ENCODE measurements at regions not wholly inside any gene's neighbourhood (a gene's known extent, or its start where the extent isn't known, plus 50 kb on each side); places are given as distances from the start of the nearest gene placed in this dataset.
A peak's percentile ranks its signal among the peaks of the same experiment; 100 is the strongest.

DNA sequence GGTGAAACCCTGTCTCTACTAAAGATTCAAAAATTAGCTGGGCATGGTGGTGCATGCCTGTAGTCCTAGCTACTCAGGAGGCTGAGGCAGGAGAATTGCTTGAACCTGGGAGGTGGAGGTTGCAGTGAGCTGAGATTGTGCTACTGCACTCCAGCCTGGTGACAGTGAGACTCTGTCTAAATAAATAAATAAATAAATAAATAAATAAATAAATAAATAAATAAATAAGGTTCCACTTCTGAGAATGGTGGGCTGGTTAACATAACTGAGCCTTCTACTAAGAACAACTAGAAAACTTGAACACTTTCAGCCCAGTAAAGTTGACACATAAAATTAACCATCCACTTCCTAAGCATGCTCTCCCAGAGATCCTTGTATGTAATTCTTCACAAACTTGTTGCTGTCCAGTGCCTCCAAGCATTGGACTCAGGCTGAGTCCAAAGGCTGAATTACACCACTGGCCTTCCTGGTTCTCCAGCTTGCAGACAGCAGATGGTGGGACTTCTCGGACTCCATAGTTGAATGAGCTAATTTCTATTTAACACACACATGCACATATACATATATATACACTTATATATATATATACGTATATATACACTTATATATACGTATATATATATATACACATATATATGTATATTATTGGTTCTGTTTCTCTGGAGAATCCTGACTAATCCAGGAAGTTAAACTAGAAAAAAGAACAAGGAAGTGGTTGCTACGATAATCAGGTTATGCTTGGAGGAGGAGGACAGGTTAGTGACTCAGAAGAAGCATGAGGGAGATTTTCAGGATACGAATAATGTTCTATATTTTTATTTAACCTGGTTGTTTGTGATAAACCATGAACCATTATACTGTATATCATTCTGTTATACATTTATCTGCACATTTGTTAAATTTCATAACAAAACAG lies 348.8 kb downstream of the METTL4 start:
- Histone ChIP-seq H3K4me2 (ENCODE audit: low read length) (no peak overlapping the region), H3K79me2 (ENCODE audit: insufficient read depth, low read length) (no peaks in the 10 kb centered on the region), H3K4me3 (replicated peaks in 1 of 2; ENCODE audit: low read depth in 1 of 2, low read length in 2 of 2) (no peak overlapping the region), H3K9me3 (ENCODE audit: control insufficient read depth in 1 of 2, insufficient read depth in 1 of 2, low read depth in 1 of 2, low read length in 2 of 2) (no peaks in the 10 kb centered on the region), H3K9me2 (ENCODE audit: insufficient read depth) (no peaks in the 10 kb centered on the region), H2AFZ (ENCODE audit: low read depth, low read length, poor library complexity, severe bottlenecking) (no peak overlapping the region), H3K9ac (ENCODE audit: low read length) (no peak overlapping the region), H3K36me3 (ENCODE audit: control insufficient read depth in 1 of 2, insufficient read depth in 2 of 2, low read length in 2 of 2) (no peaks in the 10 kb centered on the region), H3K27me3 (ENCODE audit: insufficient read depth, low read length) (no peaks in the 10 kb centered on the region), H4K20me1 (ENCODE audit: insufficient read depth) (no peaks in the 10 kb centered on the region), H3K27ac (ENCODE audit: low read depth, low read length) (no peak overlapping the region), H3K4me1 (ENCODE audit: control insufficient read depth in 1 of 2, insufficient read depth in 2 of 2, low read length in 2 of 2) (no peaks in the 10 kb centered on the region)
- intact Hi-C loops (cut with micrococcal nuclease), result loop anchor here (5.0 kb wide), 4 partner anchors 115 to 1360 kb away; no protein-coding TSS in a partner anchor
- ChIA-PET POLR2A (no interaction called here), RAD21 (ENCODE audit: low non-redundant PET in 1 of 2, low total read pairs in 2 of 2, uncharacterized antibody in 2 of 2, unreplicated experiment in 2 of 2) (no interaction called here), CTCF (interaction anchor here (1.8 to 3.1 kb wide), 2 partner anchors 118 to 320 kb away, joined by 5 to 11 read pairs; no protein-coding TSS in a partner anchor)
- BruUV-seq (replicated peaks), result no TSS peak
- DNase-seq (ENCODE audit: low read depth, low spot score) (no peak), ATAC-seq (no peak)
- TF ChIP-seq ELF1 (IDR thresholded peaks at IDR 0.05; ENCODE audit: borderline replicate concordance, low read depth) (peak; percentile 28; the same call in 1 of the 2 replicates), EZH2 (IDR thresholded peaks at IDR 0.05) (no peak), TCF7L2 (IDR thresholded peaks at IDR 0.05; ENCODE audit: borderline replicate concordance, extremely low read depth, insufficient read depth, insufficient read length) (no peak), CBX3 (IDR thresholded peaks at IDR 0.05; ENCODE audit: low read depth) (peak; percentile 36; the same call in 1 of the 2 replicates), FOSL1 (IDR thresholded peaks at IDR 0.05; ENCODE audit: low read depth) (peak; percentile 23; the same call in 1 of the 2 replicates), REST (IDR thresholded peaks at IDR 0.05; ENCODE audit: low read depth) (no peak)
- TF ChIP-seq, protein P1, sequence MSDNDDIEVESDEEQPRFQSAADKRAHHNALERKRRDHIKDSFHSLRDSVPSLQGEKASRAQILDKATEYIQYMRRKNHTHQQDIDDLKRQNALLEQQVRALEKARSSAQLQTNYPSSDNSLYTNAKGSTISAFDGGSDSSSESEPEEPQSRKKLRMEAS (IDR thresholded peaks at IDR 0.05), result no peak
